Peyer's patch (tissue), 4 donors: ENCODE measurements at regions not wholly inside any gene's neighbourhood (a gene's known extent, or its start where the extent isn't known, plus 50 kb on each side); places are given as distances from the start of the nearest gene placed in this dataset.

Experiments used
- CTCF ChIP-seq, 6 experiments: fragments of 450-650 bp in 4 of 6; fragments of 200-600 bp in 2 of 6; sonication (generic) in 1 of 6; IDR thresholded peaks; one replicate each; pipeline ENCODE4 v1.5.1; 2017 to 2019; ENCODE audit warnings: antibody characterized with exemption in 6 of 6, mild to moderate bottlenecking in 3 of 6, moderate library complexity in 1 of 6
- POLR2A ChIP-seq, 2 donors: fragments of 450-650 bp; IDR thresholded peaks; one replicate each; pipeline ENCODE4 v1.5.1; 2017; ENCODE audit warnings: antibody characterized with exemption in 2 of 2, mild to moderate bottlenecking in 2 of 2, moderate library complexity in 2 of 2

DNA sequence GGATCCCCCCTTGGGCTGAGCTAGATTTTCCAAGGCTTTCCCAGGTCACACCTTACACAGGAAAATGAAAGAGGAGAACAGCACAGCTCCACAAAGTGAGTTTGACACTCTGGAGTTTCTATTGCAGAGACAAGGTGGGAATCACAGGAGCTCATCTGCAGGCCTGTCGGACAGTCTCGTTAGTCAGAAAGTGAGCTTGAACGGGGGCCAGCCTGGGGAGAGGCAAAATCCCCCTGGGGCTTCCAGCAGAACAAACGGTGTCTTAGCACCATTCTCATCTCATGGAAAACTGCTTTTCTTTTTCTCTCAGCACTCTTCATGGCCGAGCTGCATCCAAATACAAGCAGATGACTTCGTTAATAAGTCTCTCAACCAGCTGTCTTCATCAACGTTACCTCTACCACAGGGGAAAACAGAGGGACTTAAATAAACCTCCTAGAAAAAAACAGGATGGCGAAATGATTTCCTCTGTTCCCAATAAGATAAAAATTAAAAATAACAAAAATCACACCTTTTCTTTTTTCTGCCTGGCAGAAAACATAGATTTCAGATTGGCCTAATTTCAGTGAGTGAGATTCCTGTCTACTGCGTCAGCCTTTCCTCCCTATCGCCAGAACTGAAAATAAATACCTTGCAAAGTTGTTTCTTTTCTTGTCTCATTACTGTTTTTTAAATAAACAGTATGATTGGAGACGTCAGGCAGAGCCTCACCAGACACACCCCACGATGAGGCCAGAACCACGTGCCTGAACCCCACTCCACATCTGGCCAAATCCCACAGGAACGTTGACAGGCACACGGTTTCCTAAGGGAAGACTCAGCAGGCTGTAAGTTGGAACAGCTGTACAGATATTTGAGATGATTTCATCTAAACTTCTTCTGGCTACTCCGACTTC, 219.0 kb downstream of the TTLL2 start:
- TF ChIP-seq CTCF (IDR thresholded peaks at IDR 0.05) (no peak), POLR2A (IDR thresholded peaks at IDR 0.05) (no peak)
